Neural progenitor cell (in vitro differentiated cells): ENCODE measurements at regions not wholly inside any gene's neighbourhood (a gene's known extent, or its start where the extent isn't known, plus 50 kb on each side); places are given as distances from the start of the nearest gene placed in this dataset.

Experiments used
- DNase-seq: peaks from one replicate; pipeline ENCODE4 v3.0.0-alpha.2; 2016; ENCODE audit warnings: low spot score
- H2AFZ ChIP-seq: fragments of 200-600 bp; sonication (generic); replicated peaks from 2 replicates; pipeline ENCODE4 v1.6.1; 2016; ENCODE audit warnings: antibody characterized with exemption
- H3F3A ChIP-seq: fragments of 200-600 bp; sonication (generic); 2 replicates; pipeline ENCODE4 v1.6.1; 2016; ENCODE audit warnings: antibody characterized with exemption, low read depth
- H3K27ac ChIP-seq: fragments of 200-600 bp; sonication (generic); 2 replicates; pipeline ENCODE4 v1.5.1; 2016; ENCODE audit warnings: mild to moderate bottlenecking
- H3K27me3 ChIP-seq: fragments of 200-600 bp; sonication (generic); 2 replicates; pipeline ENCODE4 v1.6.1; 2016; ENCODE audit warnings: mild to moderate bottlenecking, moderate library complexity
- H3K36me3 ChIP-seq: fragments of 200-600 bp; sonication (generic); 2 replicates; pipeline ENCODE4 v1.5.1; 2016
- H3K4me1 ChIP-seq: fragments of 200-600 bp; sonication (generic); 2 replicates; pipeline ENCODE4 v1.6.1; 2016; ENCODE audit warnings: mixed run types
- H3K4me2 ChIP-seq: fragments of 200-600 bp; sonication (generic); 2 replicates; pipeline ENCODE4 v1.6.1; 2016
- H3K4me3 ChIP-seq: fragments of 200-600 bp; sonication (generic); 2 replicates; pipeline ENCODE4 v1.5.1; 2016
- H3K79me2 ChIP-seq: fragments of 200-600 bp; sonication (generic); 2 replicates; pipeline ENCODE4 v1.6.1; 2016; ENCODE audit warnings: low read depth
- H3K9ac ChIP-seq: fragments of 200-600 bp; sonication (generic); 2 replicates; pipeline ENCODE4 v1.6.1; 2016
- H3K9me3 ChIP-seq: fragments of 200-600 bp; sonication (generic); 2 replicates; pipeline ENCODE4 v1.5.1; 2016; ENCODE audit warnings: low read depth
- H4K20me1 ChIP-seq: fragments of 200-600 bp; sonication (generic); 2 replicates; pipeline ENCODE4 v1.6.1; 2016; ENCODE audit warnings: low read depth
- H3K27ac Mint-ChIP-seq: 3 replicates; pipeline ENCODE4 v1.8.0; 2021; ENCODE audit warnings: mixed read lengths
- H3K27me3 Mint-ChIP-seq: 2 replicates; pipeline ENCODE4 v1.8.0; 2022; ENCODE audit warnings: low read depth, mild to moderate bottlenecking, inconsistent platforms, moderate library complexity, mixed read lengths; ENCODE audit not compliant: insufficient read depth
- H3K36me3 Mint-ChIP-seq: 3 replicates; pipeline ENCODE4 v1.8.0; 2021; ENCODE audit warnings: mixed read lengths
- H3K4me1 Mint-ChIP-seq: 3 replicates; pipeline ENCODE4 v1.8.0; 2021; ENCODE audit warnings: mixed read lengths
- H3K4me3 Mint-ChIP-seq: 3 replicates; pipeline ENCODE4 v1.8.0; 2021; ENCODE audit warnings: mild to moderate bottlenecking, moderate library complexity, mixed read lengths
- H3K9me3 Mint-ChIP-seq: 3 replicates; pipeline ENCODE4 v1.8.0; 2020; ENCODE audit warnings: mixed read lengths
- EZH2 ChIP-seq: fragments of 200-600 bp; sonication (generic); IDR thresholded peaks from 2 replicates; pipeline ENCODE4 v1.6.1; 2017; ENCODE audit warnings: antibody characterized with exemption, mild to moderate bottlenecking, moderate library complexity
- EZH2phosphoT487 ChIP-seq: fragments of 200-600 bp; sonication (generic); IDR thresholded peaks from 2 replicates; pipeline ENCODE4 v1.6.1; 2017; ENCODE audit warnings: antibody characterized with exemption
- TF ChIP-seq, protein P1 (sequence below): fragments of 200-600 bp; sonication (generic); IDR thresholded peaks from 2 replicates; pipeline ENCODE4 v1.5.1; 2017; ENCODE audit warnings: antibody characterized with exemption, mild to moderate bottlenecking

DNA sequence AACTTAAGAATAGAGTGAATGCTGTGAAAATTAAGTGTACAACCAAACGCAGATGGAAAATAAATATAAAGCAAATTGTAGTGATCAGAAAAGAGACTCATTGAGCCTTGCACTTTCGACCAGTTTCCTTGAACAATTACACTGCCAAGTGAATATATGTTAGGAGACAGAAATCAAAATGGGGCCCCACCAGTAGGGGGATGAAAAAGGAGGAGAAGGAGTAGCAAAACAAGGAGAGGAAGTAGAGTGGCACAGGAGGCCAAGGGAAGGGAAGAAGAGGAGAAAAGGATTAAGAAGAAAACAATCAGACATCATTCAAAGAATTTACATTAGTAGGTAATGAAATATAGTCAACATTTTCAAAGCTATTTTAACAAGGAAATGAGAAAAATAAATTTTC lies 1770.6 kb downstream of the PLA2G4A start:
- H3K9me3 Mint-ChIP-seq, result no peaks in the 10 kb centered on the region
- no peak overlapping the region for H3K4me3 Mint-ChIP-seq
- TF ChIP-seq, protein P1, sequence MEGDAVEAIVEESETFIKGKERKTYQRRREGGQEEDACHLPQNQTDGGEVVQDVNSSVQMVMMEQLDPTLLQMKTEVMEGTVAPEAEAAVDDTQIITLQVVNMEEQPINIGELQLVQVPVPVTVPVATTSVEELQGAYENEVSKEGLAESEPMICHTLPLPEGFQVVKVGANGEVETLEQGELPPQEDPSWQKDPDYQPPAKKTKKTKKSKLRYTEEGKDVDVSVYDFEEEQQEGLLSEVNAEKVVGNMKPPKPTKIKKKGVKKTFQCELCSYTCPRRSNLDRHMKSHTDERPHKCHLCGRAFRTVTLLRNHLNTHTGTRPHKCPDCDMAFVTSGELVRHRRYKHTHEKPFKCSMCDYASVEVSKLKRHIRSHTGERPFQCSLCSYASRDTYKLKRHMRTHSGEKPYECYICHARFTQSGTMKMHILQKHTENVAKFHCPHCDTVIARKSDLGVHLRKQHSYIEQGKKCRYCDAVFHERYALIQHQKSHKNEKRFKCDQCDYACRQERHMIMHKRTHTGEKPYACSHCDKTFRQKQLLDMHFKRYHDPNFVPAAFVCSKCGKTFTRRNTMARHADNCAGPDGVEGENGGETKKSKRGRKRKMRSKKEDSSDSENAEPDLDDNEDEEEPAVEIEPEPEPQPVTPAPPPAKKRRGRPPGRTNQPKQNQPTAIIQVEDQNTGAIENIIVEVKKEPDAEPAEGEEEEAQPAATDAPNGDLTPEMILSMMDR, result peak; percentile 32
- TF ChIP-seq EZH2phosphoT487, result no peak
- no peaks in the 10 kb centered on the region for H3K4me1 Mint-ChIP-seq
- peaks cover 3% of the 10 kb centered on the region for H3K4me1 ChIP-seq
- H3K9me3 ChIP-seq, result no peaks in the 10 kb centered on the region
- no peaks in the 10 kb centered on the region for H3K36me3 ChIP-seq
- H3K27me3 ChIP-seq, result no peaks in the 10 kb centered on the region
- no peaks in the 10 kb centered on the region for H3F3A ChIP-seq
- H3K4me2 ChIP-seq, result no peak overlapping the region
- H3K36me3 Mint-ChIP-seq, result no peaks in the 10 kb centered on the region
- no peak overlapping the region for H2AFZ ChIP-seq
- no peaks in the 10 kb centered on the region for H3K27me3 Mint-ChIP-seq
- no peaks in the 10 kb centered on the region for H4K20me1 ChIP-seq
- DNase-seq, result peak; percentile 7
- H3K27ac ChIP-seq, result no peak overlapping the region
- H3K79me2 ChIP-seq, result no peaks in the 10 kb centered on the region
- H3K9ac ChIP-seq, result no peak overlapping the region
- H3K27ac Mint-ChIP-seq, result no peak overlapping the region
- H3K4me3 ChIP-seq, result no peak overlapping the region

DNA sequence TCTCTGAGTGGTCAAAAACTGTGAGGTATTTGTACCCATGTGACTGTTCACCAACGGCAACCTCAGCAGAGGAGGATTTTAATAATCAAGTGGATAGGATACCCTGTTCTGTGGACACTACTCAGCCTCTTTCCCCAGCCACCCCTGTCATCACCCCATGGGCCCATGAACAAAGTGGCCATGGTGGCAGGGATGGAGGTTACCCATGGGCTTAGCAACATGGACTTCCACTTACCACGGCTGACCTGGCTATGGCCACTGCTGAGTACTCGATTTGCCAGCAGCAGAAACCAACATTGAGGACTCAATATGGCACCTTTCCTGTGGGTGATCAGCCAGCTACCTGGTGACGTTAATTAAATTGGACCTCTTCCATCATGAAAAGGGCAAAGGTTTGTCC lies 1782.7 kb downstream of the PLA2G4A start:
- no peaks in the 10 kb centered on the region for H4K20me1 ChIP-seq
- H3K36me3 ChIP-seq, result no peaks in the 10 kb centered on the region
- H3K27ac Mint-ChIP-seq, result no peak overlapping the region
- no peak overlapping the region for H3K27ac ChIP-seq
- no peaks in the 10 kb centered on the region for H3K4me1 Mint-ChIP-seq
- no peaks in the 10 kb centered on the region for H3F3A ChIP-seq
- no peaks in the 10 kb centered on the region for H3K27me3 Mint-ChIP-seq
- no peak overlapping the region for H3K9ac ChIP-seq
- TF ChIP-seq EZH2phosphoT487, result no peak
- no peak for TF ChIP-seq EZH2
- TF ChIP-seq, protein P1, result no peak
- no peaks in the 10 kb centered on the region for H3K36me3 Mint-ChIP-seq
- DNase-seq, result no peak
- no peaks in the 10 kb centered on the region for H3K4me1 ChIP-seq
- peaks cover 3% of the 10 kb centered on the region for H3K9me3 Mint-ChIP-seq
- no peak overlapping the region for H3K4me3 Mint-ChIP-seq
- H2AFZ ChIP-seq, result no peak overlapping the region
- H3K4me2 ChIP-seq, result no peak overlapping the region
- H3K4me3 ChIP-seq, result no peak overlapping the region
- no peaks in the 10 kb centered on the region for H3K9me3 ChIP-seq
- no peaks in the 10 kb centered on the region for H3K27me3 ChIP-seq
- no peaks in the 10 kb centered on the region for H3K79me2 ChIP-seq

DNA sequence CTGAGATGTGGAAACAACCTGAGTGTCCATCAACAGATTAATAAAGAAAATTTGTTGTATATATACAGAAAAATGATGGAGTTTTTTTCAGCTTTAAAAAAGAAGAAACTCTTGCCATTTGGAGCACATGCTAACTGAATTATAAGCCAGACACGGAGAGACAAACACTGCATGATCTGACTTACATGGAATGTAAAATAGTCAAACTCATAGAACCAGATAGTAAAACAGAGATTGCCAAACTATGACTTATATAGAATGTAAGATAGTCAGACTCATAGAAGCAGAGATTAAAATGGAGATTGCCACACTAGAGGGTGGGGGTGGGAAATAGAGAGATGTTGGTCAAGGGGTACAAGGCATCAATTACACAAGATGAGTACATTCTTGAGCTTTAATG lies 1786.6 kb downstream of the PLA2G4A start:
- Histone ChIP-seq H4K20me1 (no peaks in the 10 kb centered on the region), H3K36me3 (no peaks in the 10 kb centered on the region), H3K9me3 (no peaks in the 10 kb centered on the region), H3K27me3 (no peaks in the 10 kb centered on the region), H3K9ac (no peak overlapping the region), H3K4me3 (no peak overlapping the region), H2AFZ (no peak overlapping the region), H3K4me1 (no peaks in the 10 kb centered on the region), H3K27ac (no peak overlapping the region), H3K79me2 (no peaks in the 10 kb centered on the region), H3K4me2 (no peak overlapping the region), H3F3A (no peaks in the 10 kb centered on the region)
- Mint-ChIP-seq H3K4me3 (no peak overlapping the region), H3K36me3 (no peaks in the 10 kb centered on the region), H3K4me1 (no peaks in the 10 kb centered on the region), H3K27ac (no peak overlapping the region), H3K9me3 (no peaks in the 10 kb centered on the region), H3K27me3 (no peaks in the 10 kb centered on the region)
- DNase-seq, result no peak
- TF ChIP-seq EZH2phosphoT487, result no peak
- TF ChIP-seq, protein P1, result no peak
- no peak for TF ChIP-seq EZH2

DNA sequence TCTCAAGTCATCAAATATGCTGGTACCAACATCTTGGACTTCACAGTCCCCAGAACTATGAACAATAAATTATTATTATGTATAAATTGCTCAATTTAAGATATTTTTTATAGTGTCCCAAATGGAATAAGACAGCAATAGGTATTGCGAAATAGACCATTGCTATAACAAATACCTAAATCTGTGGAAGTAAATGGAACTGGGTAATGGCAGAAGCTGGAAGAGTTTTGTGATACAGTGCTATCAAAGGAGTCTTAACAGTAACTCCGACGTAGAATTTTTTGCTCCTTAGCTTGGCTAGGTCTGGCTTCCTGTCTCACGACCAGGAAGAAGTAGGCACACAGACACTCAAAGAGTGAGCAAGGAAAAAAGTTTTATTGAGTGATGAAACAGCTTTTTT lies 1791.5 kb downstream of the PLA2G4A start:
- Mint-ChIP-seq H3K4me3 (no peak overlapping the region), H3K27ac (no peak overlapping the region), H3K27me3 (no peaks in the 10 kb centered on the region), H3K36me3 (no peaks in the 10 kb centered on the region), H3K9me3 (no peaks in the 10 kb centered on the region), H3K4me1 (no peaks in the 10 kb centered on the region)
- Histone ChIP-seq H3K79me2 (no peaks in the 10 kb centered on the region), H3K27me3 (no peaks in the 10 kb centered on the region), H3K9me3 (no peaks in the 10 kb centered on the region), H3F3A (no peaks in the 10 kb centered on the region), H3K4me3 (no peak overlapping the region), H3K4me1 (no peaks in the 10 kb centered on the region), H4K20me1 (no peaks in the 10 kb centered on the region), H3K27ac (no peak overlapping the region), H3K4me2 (no peak overlapping the region), H3K9ac (no peak overlapping the region), H3K36me3 (no peaks in the 10 kb centered on the region), H2AFZ (no peak overlapping the region)
- DNase-seq, result no peak
- no peak for TF ChIP-seq EZH2phosphoT487
- TF ChIP-seq, protein P1, result no peak
- no peak for TF ChIP-seq EZH2
